Mesendoderm (in vitro differentiated cells): ENCODE measurements at regions not wholly inside any gene's neighbourhood (a gene's known extent, or its start where the extent isn't known, plus 50 kb on each side); places are given as distances from the start of the nearest gene placed in this dataset.

Source experiments
- DNase-seq: peaks from one replicate; pipeline ENCODE4 v3.0.0; 2013
- H2AK5ac ChIP-seq: 2 replicates; pipeline ENCODE4 v1.6.1; 2013; ENCODE audit warnings: low read length, inconsistent platforms
- H2BK120ac ChIP-seq: 2 replicates; pipeline ENCODE4 v1.6.1; 2013; ENCODE audit warnings: low read depth, mild to moderate bottlenecking, low read length, moderate library complexity, mixed read lengths
- H2BK15ac ChIP-seq: replicated peaks from 2 replicates; pipeline ENCODE4 v1.6.1; 2013; ENCODE audit warnings: low read depth, mild to moderate bottlenecking, moderate library complexity
- H2BK5ac ChIP-seq: 2 replicates; pipeline ENCODE4 v1.6.1; 2013; ENCODE audit warnings: low read length, inconsistent platforms
- H3K18ac ChIP-seq: 2 replicates; pipeline ENCODE4 v1.6.1; 2013; ENCODE audit warnings: mild to moderate bottlenecking, low read length, mixed read lengths
- H3K23ac ChIP-seq: one replicate; pipeline ENCODE4 v1.6.1; 2013; ENCODE audit warnings: low read length
- H3K27ac ChIP-seq: 2 replicates; pipeline ENCODE4 v1.5.1; 2013; ENCODE audit warnings: low read depth, mild to moderate bottlenecking, inconsistent platforms, low read length, moderate library complexity
- H3K27me3 ChIP-seq: 2 replicates; pipeline ENCODE4 v1.6.1; 2013; ENCODE audit warnings: low read length, control low read depth, mild to moderate bottlenecking, inconsistent platforms; ENCODE audit not compliant: insufficient read depth, poor library complexity
- H3K36me3 ChIP-seq: 2 replicates; pipeline ENCODE4 v1.6.1; 2013; ENCODE audit warnings: low read length, inconsistent platforms; ENCODE audit not compliant: control insufficient read depth, insufficient read depth
- H3K4ac ChIP-seq: one replicate; pipeline ENCODE4 v1.6.1; 2013; ENCODE audit warnings: low read depth, mild to moderate bottlenecking, low read length, moderate library complexity
- H3K4me1 ChIP-seq: 2 replicates; pipeline ENCODE4 v1.6.1; 2013; ENCODE audit warnings: low read depth, low read length, inconsistent platforms; ENCODE audit not compliant: control insufficient read depth
- H3K4me2 ChIP-seq: 2 replicates; pipeline ENCODE4 v1.6.1; 2013; ENCODE audit warnings: low read length
- H3K4me3 ChIP-seq: 2 replicates; pipeline ENCODE4 v1.5.1; 2013; ENCODE audit warnings: mild to moderate bottlenecking, low read length
- H3K56ac ChIP-seq: one replicate; pipeline ENCODE4 v1.6.1; 2013; ENCODE audit warnings: low read length
- H3K79me1 ChIP-seq: 2 replicates; pipeline ENCODE4 v1.6.1; 2013; ENCODE audit warnings: low read length, inconsistent platforms
- H3K79me2 ChIP-seq: 2 replicates; pipeline ENCODE4 v1.6.1; 2013; ENCODE audit warnings: mild to moderate bottlenecking, low read length; ENCODE audit not compliant: control insufficient read depth, insufficient read depth
- H3K9ac ChIP-seq: 2 replicates; pipeline ENCODE4 v1.6.1; 2013; ENCODE audit warnings: low read length, inconsistent platforms
- H4K5ac ChIP-seq: one replicate; pipeline ENCODE4 v1.6.1; 2013; ENCODE audit warnings: low read length
- H4K8ac ChIP-seq: one replicate; pipeline ENCODE4 v1.6.1; 2013; ENCODE audit warnings: low read depth, mild to moderate bottlenecking, control low read depth, low read length, moderate library complexity
- WGBS: extraction: QIAGEN DNeasy Blood & Tissue Kit; methylation state at CpG from one replicate; pipeline ENCODE4 v1.1.7; 2013; ENCODE audit warnings: low lambda C conversion rate, missing lambda C conversion rate; ENCODE audit not compliant: insufficient coverage; ENCODE audit errors: extremely low coverage; 5-methylcytosine and 5-hydroxymethylcytosine counted together

- Histone ChIP-seq H3K23ac (no peak overlapping the region), H2BK15ac (no peak overlapping the region), H3K56ac (no peak overlapping the region), H3K79me2 (no peaks in the 10 kb centered on the region), H4K8ac (no peak overlapping the region), H3K4me2 (no peak overlapping the region), H3K4ac (no peak overlapping the region), H4K5ac (no peak overlapping the region), H3K36me3 (no peaks in the 10 kb centered on the region), H3K27me3 (no peaks in the 10 kb centered on the region), H3K4me3 (no peak overlapping the region), H2BK5ac (no peak overlapping the region), H2AK5ac (no peak overlapping the region), H3K18ac (no peak overlapping the region), H2BK120ac (no peak overlapping the region), H3K79me1 (no peaks in the 10 kb centered on the region), H3K4me1 (no peaks in the 10 kb centered on the region), H3K27ac (no peak overlapping the region), H3K9ac (no peak overlapping the region)
- WGBS, result no CpG with 5 or more reads among the region's 2 CpGs
- DNase-seq, result no peak
Measured at GRCh38 chr5:28313321-28313951, 1275.0 kb upstream of the CDH9 start.

- Histone ChIP-seq H3K18ac (no peak overlapping the region), H3K4me1 (no peaks in the 10 kb centered on the region), H3K9ac (no peak overlapping the region), H4K5ac (no peak overlapping the region), H3K4ac (no peak overlapping the region), H3K23ac (no peak overlapping the region), H2BK5ac (no peak overlapping the region), H3K4me2 (no peak overlapping the region), H2BK15ac (no peak overlapping the region), H3K27ac (no peak overlapping the region), H3K27me3 (no peaks in the 10 kb centered on the region), H2BK120ac (no peak overlapping the region), H2AK5ac (no peak overlapping the region), H3K4me3 (no peak overlapping the region), H3K79me2 (no peaks in the 10 kb centered on the region), H3K79me1 (no peaks in the 10 kb centered on the region), H3K36me3 (no peaks in the 10 kb centered on the region), H3K56ac (no peak overlapping the region), H4K8ac (no peak overlapping the region)
- DNase-seq, result no peak
- no CpG with 5 or more reads among the region's 6 CpGs for WGBS
Measured at GRCh38 chr5:28310696-28311095, 1272.3 kb upstream of the CDH9 start.

- H3K4me2 ChIP-seq, result no peak overlapping the region
- no peak overlapping the region for H3K23ac ChIP-seq
- H3K18ac ChIP-seq, result no peak overlapping the region
- no peaks in the 10 kb centered on the region for H3K79me1 ChIP-seq
- H2BK120ac ChIP-seq, result no peak overlapping the region
- no peaks in the 10 kb centered on the region for H3K36me3 ChIP-seq
- H3K4me1 ChIP-seq, result no peaks in the 10 kb centered on the region
- WGBS, result no CpG with 5 or more reads among the region's 1 CpG
- no peak overlapping the region for H3K27ac ChIP-seq
- DNase-seq, result no peak
- H3K56ac ChIP-seq, result no peak overlapping the region
- no peak overlapping the region for H3K4me3 ChIP-seq
- no peak overlapping the region for H2BK5ac ChIP-seq
- H3K27me3 ChIP-seq, result no peaks in the 10 kb centered on the region
- H3K79me2 ChIP-seq, result no peaks in the 10 kb centered on the region
- H3K9ac ChIP-seq, result no peak overlapping the region
- H2AK5ac ChIP-seq, result no peak overlapping the region
- no peak overlapping the region for H2BK15ac ChIP-seq
- H4K8ac ChIP-seq, result no peak overlapping the region
- no peak overlapping the region for H3K4ac ChIP-seq
- H4K5ac ChIP-seq, result no peak overlapping the region
Measured at GRCh38 chr5:28305891-28306290, 1267.5 kb upstream of the CDH9 start.

GRCh38 chr5:28301712-28302111 lies 1263.3 kb upstream of the CDH9 start:
- no peak overlapping the region for H2AK5ac ChIP-seq
- H2BK5ac ChIP-seq, result no peak overlapping the region
- H3K56ac ChIP-seq, result no peak overlapping the region
- H3K4me1 ChIP-seq, result no peaks in the 10 kb centered on the region
- no peak overlapping the region for H4K5ac ChIP-seq
- no CpG with 5 or more reads among the region's 2 CpGs for WGBS
- H3K4me3 ChIP-seq, result no peak overlapping the region
- H3K27me3 ChIP-seq, result no peaks in the 10 kb centered on the region
- no peak overlapping the region for H3K4ac ChIP-seq
- H2BK120ac ChIP-seq, result no peak overlapping the region
- H3K23ac ChIP-seq, result no peak overlapping the region
- H3K36me3 ChIP-seq, result no peaks in the 10 kb centered on the region
- H3K9ac ChIP-seq, result no peak overlapping the region
- H3K4me2 ChIP-seq, result no peak overlapping the region
- no peak overlapping the region for H3K18ac ChIP-seq
- H3K79me1 ChIP-seq, result no peaks in the 10 kb centered on the region
- H3K79me2 ChIP-seq, result no peaks in the 10 kb centered on the region
- no peak overlapping the region for H4K8ac ChIP-seq
- no peak overlapping the region for H2BK15ac ChIP-seq
- peak; percentile 12 for DNase-seq
- no peak overlapping the region for H3K27ac ChIP-seq

- Histone ChIP-seq H2BK120ac (no peak overlapping the region), H3K4me3 (no peak overlapping the region), H3K27me3 (no peaks in the 10 kb centered on the region), H2BK5ac (no peak overlapping the region), H3K79me2 (no peaks in the 10 kb centered on the region), H3K79me1 (no peaks in the 10 kb centered on the region), H2BK15ac (no peak overlapping the region), H4K5ac (no peak overlapping the region), H3K4ac (no peak overlapping the region), H2AK5ac (no peak overlapping the region), H3K23ac (no peak overlapping the region), H3K18ac (no peak overlapping the region), H3K4me2 (no peak overlapping the region), H4K8ac (no peak overlapping the region), H3K4me1 (no peaks in the 10 kb centered on the region), H3K36me3 (no peaks in the 10 kb centered on the region), H3K56ac (no peak overlapping the region), H3K9ac (no peak overlapping the region), H3K27ac (no peak overlapping the region)
- WGBS, result no CpG with 5 or more reads among the region's 5 CpGs
- DNase-seq, result no peak
Measured at GRCh38 chr5:28296254-28297013, 1258.0 kb upstream of the CDH9 start.
